ENCODE measurements at regions not wholly inside any gene's neighbourhood (a gene's known extent, or its start where the extent isn't known, plus 50 kb on each side); places are given as distances from the start of the nearest gene placed in this dataset.
"Not testable (repeated sequence)": the region's sequence is repeated elsewhere in the genome, so short reads cannot be mapped to it uniquely, and the experiment has no call there.

DNA sequence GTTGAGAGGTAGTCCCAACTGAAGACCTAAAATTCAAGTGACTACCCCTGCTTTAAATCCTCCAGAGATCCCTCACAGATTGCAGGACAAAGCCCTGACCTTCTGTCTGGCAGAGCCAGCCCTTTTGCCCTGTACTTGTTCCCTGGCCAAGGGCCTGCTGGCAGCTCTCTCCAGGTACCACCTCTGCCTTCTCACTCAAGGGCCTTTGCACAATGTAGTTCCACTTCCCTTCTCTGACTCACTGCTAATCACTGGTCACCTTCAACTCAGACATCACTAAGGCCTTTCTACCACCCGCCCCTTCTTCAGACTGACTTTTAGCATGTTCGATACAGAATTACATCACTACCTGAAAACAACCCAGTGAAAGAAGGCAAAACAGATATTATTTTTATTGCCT, 411.0 kb downstream of the TMEM182 start:
- no peak for DNase-seq

GRCh38 chr2:103174711-103175110, 412.9 kb downstream of the TMEM182 start:
- no peak for DNase-seq

GRCh38 chr2:103176294-103176915, 414.6 kb downstream of the TMEM182 start:
- DNase-seq = no peak

GRCh38 chr2:103179798-103180197, 418.0 kb downstream of the TMEM182 start:
- DNase-seq = no peak

DNA sequence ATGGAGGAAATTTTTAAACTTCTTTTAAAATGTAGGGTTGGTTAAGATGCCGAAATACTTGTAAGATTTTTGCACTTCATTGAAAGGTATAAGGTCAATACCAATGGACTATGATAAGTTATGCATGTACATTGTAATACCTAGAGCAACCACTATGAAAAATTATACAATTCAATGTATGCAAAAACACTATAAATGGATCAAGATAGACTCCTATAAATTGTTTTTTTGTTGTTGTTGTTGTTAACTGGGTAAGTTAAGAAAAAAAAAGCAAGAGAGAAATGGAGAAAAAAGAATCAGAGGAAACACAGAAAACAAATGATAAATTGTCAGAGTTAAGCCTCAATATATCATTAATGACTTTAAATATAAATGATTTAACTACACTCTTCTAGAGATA, 421.2 kb downstream of the TMEM182 start:
- DNase-seq = no peak

GRCh38 chr2:103196802-103197201, 435.0 kb downstream of the TMEM182 start:
- DNase-seq = no peak

- DNase-seq = not testable (repeated sequence)
Observed at GRCh38 chr2:103200774-103201173, 438.9 kb downstream of the TMEM182 start.

GRCh38 chr2:103208916-103209315, 447.1 kb downstream of the TMEM182 start:
- DNase-seq = no peak

DNA sequence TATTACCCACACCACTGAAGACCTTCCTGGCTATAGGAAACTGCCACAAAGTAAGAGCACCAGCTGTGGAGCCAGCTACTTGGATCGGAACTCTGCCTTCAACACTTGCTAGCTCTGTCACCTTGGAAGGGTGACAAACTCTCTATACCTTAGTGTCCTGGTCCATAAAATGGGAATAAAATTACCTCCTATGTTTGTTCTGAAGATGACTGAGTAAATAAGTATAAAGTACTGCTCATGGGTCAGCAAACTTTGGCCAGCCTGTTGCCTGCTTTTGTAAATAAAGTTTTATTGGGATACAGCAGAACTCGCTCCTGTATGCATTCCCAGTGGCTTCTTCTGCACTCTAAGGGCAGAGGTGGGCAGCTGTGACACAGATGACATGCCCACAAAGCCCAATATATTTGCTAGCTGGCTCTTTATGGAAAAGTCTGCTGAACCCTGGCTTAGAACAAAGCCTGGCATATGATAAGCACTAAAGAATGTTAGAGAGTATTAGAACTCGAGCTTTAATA, 451.3 kb downstream of the TMEM182 start:
- no peak for DNase-seq

DNA sequence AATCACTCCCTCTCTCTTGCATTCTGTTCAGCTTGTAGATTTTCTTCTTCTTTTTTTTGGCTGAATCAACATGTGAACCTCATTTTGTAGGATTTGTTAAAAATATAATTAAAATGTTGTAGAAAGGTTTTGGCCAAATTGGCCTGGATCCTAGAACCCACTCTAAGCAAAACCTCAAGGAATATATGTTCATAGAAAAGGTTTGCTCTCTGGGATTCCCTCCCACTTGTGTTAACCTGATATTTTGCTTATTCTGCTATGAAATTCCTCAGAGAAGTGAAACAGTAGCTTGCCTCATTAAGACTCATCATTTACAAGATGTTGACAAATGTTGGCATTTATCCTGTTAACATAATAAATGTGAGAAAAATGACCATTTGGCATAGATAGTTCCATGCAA, 456.7 kb downstream of the TMEM182 start:
- DNase-seq = no peak

DNA sequence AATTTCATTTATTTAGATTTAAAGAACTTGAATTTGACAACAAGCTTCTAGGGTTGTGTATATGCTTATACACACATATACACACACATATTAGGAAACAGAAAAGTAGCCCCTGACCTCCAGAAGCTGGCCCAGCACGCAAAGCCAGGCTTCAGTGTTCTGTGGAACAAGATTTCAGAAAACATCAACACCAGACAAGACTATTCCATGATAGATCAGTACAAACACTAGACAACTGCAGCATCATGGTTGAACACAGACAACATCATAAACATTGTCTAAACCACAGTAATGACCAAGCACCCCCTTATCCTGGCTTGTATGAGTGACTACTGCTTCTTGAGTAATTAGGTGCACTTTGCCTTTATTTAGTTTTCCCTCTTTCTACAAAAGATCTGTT, 457.6 kb downstream of the TMEM182 start:
- no peak for DNase-seq

DNA sequence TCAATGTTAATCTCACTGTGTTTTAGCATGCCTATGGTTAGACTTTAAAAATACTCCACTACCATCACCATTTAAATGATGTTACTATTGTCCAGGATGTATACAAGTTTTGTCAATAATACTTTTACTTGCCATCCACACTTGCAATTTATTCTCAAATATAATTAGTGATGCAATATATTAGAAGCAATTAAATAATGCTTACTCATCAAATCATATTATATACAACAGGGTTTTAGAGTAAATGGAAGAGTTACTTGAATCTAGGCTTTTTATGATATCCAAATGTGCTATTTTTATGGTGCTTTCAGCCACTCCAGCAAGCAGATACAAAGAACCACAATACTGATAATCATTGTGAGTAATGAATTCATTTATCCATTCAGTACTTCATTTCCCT, 461.1 kb downstream of the TMEM182 start:
- no peak for DNase-seq

DNA sequence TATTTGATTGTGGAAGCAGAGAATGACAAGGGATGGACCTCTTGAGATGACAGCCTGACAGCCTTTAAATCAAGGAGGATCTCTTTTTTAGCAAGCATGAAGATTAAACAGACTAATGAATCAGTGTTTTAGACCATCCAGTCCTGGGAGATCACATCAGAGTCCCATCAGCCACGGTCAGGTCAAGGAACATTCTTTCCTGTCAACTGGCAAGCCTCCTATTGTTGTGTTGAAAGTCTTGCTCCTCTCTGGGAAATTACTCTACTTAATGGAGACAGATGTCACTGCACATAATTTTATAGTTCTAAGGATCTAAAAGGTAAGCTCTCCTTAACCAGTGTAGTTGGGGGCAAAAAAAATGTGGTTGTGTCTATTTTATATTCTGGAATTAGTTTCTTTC, 469.0 kb downstream of the TMEM182 start:
- DNase-seq = no peak

DNA sequence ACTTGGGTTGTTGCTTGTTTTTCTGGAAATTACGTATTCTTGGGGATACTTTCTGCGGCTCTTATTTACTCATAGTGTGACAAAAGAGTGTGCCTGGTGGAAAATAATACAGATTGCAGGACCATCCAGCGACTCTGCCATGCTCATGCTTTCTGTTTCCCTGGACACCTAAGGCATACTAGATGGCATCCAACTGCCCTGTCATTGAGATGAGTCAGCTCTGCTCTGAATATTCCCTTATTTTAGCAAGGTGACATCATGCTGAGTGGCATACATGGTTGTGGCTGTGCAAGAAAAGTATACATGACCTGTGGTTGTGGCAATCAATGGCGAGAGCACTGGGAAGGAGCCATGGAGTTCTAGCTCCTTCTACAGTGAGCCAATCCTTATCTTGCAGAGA, 471.0 kb downstream of the TMEM182 start:
- DNase-seq = no peak

- no peak for DNase-seq
Observed at GRCh38 chr2:103233691-103234090, 471.9 kb downstream of the TMEM182 start.

DNA sequence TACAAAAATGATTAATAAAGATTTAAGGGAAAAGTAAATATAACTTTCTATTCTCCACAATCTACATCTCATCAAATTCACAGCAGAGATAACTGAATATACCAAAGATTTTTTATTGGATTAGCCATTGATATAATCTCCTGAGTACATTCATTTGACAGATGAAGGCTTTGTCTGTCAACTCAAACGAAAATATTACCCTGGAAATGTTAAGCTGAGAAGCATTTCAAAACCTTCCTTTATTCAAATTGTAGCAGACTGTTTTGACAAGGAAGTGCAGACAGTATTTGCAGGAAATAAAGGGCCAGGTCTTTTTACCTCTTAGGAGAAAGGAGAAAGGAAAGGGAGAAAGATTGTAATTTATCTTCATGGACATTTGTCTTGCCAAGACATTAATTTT, 473.5 kb downstream of the TMEM182 start:
- DNase-seq = no peak

GRCh38 chr2:103249462-103249861, 487.6 kb downstream of the TMEM182 start:
- no peak for DNase-seq

DNA sequence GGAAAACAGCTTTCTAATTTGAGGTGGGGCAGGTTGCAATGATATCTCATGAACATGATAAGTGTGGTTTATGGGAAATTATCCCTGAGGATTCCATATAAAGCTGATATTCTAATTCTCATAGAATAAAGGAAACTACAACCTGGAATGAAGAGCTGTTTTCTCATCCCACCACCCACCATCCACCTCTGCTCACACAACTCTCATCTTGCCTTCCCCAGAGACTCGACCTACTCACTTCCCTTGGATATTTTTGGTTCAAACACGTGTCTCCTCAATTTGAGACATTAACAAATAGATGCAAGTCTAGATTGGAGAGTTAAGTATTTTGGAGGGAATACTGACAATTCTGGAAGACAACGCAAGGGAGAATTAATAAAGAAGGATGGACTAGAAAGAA, 490.9 kb downstream of the TMEM182 start:
- DNase-seq = no peak

- DNase-seq = no peak
Observed at GRCh38 chr2:103254611-103255010, 492.8 kb downstream of the TMEM182 start.

GRCh38 chr2:103264058-103264768, 502.4 kb downstream of the TMEM182 start:
- DNase-seq = no peak

DNA sequence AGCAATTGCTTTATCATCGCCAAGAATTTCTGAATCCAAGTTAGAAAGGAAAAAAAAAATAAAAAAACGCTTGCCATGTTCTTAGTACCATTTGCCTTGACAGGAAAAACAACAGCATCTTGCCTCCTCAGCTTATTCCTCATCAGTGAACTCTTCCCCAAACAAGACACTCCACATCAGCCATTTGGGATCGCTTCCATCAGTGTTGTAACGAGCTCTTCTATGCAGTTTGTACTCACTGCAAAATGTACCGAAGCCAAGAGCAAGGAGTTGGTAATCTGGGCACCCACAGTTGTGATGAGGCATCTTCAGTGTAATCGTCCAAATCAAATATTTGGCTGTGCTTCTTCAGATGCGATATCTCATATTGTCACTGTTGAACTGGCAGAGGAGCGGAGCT, 503.7 kb downstream of the TMEM182 start:
- no peak for DNase-seq

- DNase-seq = no peak
Observed at GRCh38 chr2:103268841-103269498, 507.1 kb downstream of the TMEM182 start.

- no peak for DNase-seq
Observed at GRCh38 chr2:103276869-103277268, 515.0 kb downstream of the TMEM182 start.

- DNase-seq = no peak
Observed at GRCh38 chr2:103284750-103285149, 522.9 kb downstream of the TMEM182 start.

All from dermis blood vessel endothelial cell (primary cell).